Activated T-helper 17 cell treated with anti-CD3 and anti-CD28 coated beads, Interleukin-2, amount 50 U/mL, for 72 hours (primary cell): ENCODE measurements at regions not wholly inside any gene's neighbourhood (a gene's known extent, or its start where the extent isn't known, plus 50 kb on each side); places are given as distances from the start of the nearest gene placed in this dataset.

Experiments
- ATAC-seq: fragments of 150-1000 bp; cut with Tn5 transposase; replicated peaks from 2 replicates; pipeline ENCODE4 v1.10.0; 2021; ENCODE audit warnings: mild to moderate bottlenecking, moderate library complexity
- H3K27ac Mint-ChIP-seq: one replicate; pipeline ENCODE4 v1.8.0; 2022; ENCODE audit warnings: mixed read lengths
- H3K27me3 Mint-ChIP-seq: one replicate; pipeline ENCODE4 v1.8.0; 2022; ENCODE audit warnings: mixed read lengths
- H3K36me3 Mint-ChIP-seq: one replicate; pipeline ENCODE4 v1.8.0; 2022; ENCODE audit warnings: low read depth, mild to moderate bottlenecking, mixed read lengths
- H3K4me1 Mint-ChIP-seq: one replicate; pipeline ENCODE4 v1.8.0; 2022; ENCODE audit warnings: mixed read lengths
- H3K4me3 Mint-ChIP-seq: one replicate; pipeline ENCODE4 v1.8.0; 2022; ENCODE audit warnings: mild to moderate bottlenecking, mixed read lengths
- H3K9me3 Mint-ChIP-seq: one replicate; pipeline ENCODE4 v1.8.0; 2022; ENCODE audit warnings: mixed read lengths

DNA sequence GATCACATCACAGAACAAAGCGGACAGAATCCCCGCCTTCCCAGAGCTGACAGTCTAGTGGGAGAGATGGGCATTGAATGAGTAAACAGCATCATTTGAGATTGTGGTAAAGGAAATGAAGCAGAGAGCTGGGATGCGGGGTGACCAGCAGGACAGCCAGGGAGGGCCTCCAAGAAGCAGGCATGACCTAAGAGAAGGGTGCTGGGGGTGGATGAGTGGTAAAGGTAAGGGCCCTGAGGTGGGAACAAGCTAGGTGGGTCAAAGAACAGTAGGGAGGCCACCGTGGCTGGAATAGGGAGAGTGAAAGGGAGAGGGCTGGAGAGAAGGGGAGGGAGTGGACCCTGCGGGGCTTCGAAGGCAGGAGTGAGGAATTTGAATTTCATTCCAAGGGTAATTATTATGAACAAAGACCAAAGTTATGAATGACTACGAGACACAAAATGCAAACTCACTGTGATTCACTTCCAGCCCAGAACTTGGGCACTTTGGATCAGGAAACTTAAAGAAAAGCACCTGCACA lies 61.4 kb downstream of the CEBPB start:
- H3K36me3 Mint-ChIP-seq = no peaks in the 10 kb centered on the region
- H3K27me3 Mint-ChIP-seq = peaks cover 5% of the 10 kb centered on the region
- H3K9me3 Mint-ChIP-seq = no peaks in the 10 kb centered on the region
- H3K4me1 Mint-ChIP-seq = no peaks in the 10 kb centered on the region
- no peak for ATAC-seq
- H3K4me3 Mint-ChIP-seq = no peak overlapping the region
- no peak overlapping the region for H3K27ac Mint-ChIP-seq

DNA sequence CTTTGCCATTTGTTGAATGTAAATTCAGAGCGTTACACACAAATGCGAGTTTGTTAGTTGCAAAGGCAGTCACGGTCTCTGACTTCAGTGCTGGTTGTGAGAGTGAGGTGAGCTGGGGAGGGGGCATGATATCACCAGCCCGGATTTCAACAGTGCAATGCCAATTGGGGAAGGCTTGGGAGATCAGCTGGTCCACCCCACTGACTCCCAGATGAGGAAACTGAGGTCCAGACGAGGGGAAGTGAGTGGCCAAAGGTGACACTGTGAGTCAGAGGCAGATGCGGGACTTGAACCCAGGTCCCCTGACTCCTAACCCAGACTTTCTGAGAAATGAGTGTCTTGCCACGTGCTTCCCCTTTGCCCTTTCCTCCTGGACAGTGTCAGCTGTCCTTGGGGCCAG lies 62.1 kb downstream of the CEBPB start:
- peaks cover 5% of the 10 kb centered on the region for H3K27me3 Mint-ChIP-seq
- no peak overlapping the region for H3K27ac Mint-ChIP-seq
- ATAC-seq = no peak
- no peaks in the 10 kb centered on the region for H3K36me3 Mint-ChIP-seq
- H3K4me1 Mint-ChIP-seq = no peaks in the 10 kb centered on the region
- H3K4me3 Mint-ChIP-seq = no peak overlapping the region
- no peaks in the 10 kb centered on the region for H3K9me3 Mint-ChIP-seq

DNA sequence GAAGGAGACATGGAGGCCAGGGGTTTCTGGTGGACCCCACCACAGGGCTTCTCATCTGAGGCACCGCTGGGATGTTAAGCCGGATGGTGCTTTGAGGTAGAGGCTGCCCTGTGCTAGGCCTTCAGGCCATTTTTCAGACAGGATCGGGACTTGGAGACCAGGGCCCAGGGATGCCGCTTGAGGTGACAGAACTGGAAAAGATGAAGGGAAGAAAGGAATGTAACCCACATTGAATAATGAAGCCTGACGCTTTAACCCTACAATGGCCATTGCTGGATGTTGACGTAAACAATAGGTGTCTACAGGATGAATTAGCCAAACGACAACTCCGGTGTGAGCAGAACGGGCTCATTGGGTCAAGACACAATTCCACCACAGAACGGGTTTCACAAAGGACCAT lies 62.5 kb downstream of the CEBPB start:
- no peak overlapping the region for H3K4me3 Mint-ChIP-seq
- H3K9me3 Mint-ChIP-seq = no peaks in the 10 kb centered on the region
- peaks cover 5% of the 10 kb centered on the region for H3K27me3 Mint-ChIP-seq
- no peaks in the 10 kb centered on the region for H3K4me1 Mint-ChIP-seq
- H3K27ac Mint-ChIP-seq = no peak overlapping the region
- no peak for ATAC-seq
- no peaks in the 10 kb centered on the region for H3K36me3 Mint-ChIP-seq

DNA sequence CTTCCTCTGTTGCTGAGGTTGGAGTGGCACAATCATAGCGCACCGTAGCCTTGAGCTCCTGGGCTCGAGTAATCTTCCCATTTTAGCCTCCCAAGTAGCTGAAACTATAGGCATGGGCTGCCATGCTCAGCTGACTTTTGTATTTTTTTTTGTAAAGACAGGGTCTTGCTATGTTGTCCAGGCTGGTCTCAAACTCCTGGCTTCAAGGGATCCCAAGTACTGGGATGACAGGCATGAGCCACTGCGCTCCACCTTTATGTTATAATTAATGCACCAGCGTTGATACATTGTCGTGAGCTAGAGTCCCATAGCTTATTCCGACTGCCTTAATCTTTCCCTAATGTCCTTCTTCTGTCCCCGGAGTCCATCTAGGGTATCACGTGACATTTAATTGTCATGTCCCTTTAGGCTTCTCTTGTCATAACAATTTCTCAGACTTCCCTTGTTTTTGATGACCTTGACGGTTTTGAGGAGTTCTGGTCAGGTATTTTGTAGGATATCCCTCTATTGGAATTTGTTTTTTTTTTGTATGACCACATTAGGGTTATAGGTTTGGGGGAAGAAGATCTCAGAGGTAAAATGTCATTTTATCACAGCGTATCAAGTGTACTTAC lies 63.9 kb downstream of the CEBPB start:
- no peaks in the 10 kb centered on the region for H3K4me1 Mint-ChIP-seq
- H3K27me3 Mint-ChIP-seq = no peaks in the 10 kb centered on the region
- H3K4me3 Mint-ChIP-seq = no peak overlapping the region
- H3K36me3 Mint-ChIP-seq = no peaks in the 10 kb centered on the region
- no peaks in the 10 kb centered on the region for H3K9me3 Mint-ChIP-seq
- no peak for ATAC-seq
- H3K27ac Mint-ChIP-seq = no peak overlapping the region

DNA sequence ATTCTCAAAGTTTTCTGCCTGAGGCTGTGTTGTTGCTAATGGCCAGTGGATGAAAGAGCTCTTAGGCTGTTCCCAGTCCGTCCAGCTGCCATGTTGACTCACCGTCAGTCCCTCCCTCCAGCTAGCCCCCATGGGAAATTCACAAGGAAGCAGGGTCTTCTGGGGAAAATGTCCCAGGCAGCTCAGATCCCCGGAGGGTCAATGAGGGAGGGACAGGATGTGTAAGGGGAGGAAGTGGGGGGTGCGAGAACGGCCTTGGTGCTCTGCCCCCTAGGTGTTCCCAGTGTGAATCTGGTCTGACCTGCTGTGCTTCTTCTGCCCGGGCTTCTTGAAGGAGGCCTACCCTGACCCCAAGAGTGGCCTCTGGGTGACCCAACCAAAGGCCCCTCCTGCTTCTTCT lies 65.9 kb downstream of the CEBPB start:
- Mint-ChIP-seq H3K4me1 (peaks cover 7% of the 10 kb centered on the region), H3K27ac (no peak overlapping the region), H3K27me3 (no peaks in the 10 kb centered on the region), H3K9me3 (no peaks in the 10 kb centered on the region), H3K36me3 (no peaks in the 10 kb centered on the region), H3K4me3 (no peak overlapping the region)
- ATAC-seq = no peak

DNA sequence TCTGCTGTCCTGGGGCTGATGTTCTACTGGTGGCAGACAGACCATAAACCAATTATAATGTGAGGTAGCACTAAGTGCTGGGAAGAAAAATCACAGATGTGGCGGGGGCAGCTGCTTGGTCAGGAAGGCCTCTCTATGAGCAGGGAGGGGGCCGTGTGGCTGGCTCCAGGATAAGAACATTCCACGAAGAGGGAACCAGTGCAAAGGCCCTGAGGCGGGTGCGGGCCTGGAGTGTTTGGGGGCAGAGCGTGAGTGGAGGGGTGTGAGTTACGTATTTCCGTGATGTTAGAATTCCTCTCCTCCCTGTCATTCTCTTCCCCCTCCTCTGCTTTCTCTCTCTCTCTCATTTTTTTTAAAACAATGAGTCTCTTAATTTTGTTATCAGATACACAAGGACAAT lies 67.2 kb downstream of the CEBPB start:
- no peak for ATAC-seq

DNA sequence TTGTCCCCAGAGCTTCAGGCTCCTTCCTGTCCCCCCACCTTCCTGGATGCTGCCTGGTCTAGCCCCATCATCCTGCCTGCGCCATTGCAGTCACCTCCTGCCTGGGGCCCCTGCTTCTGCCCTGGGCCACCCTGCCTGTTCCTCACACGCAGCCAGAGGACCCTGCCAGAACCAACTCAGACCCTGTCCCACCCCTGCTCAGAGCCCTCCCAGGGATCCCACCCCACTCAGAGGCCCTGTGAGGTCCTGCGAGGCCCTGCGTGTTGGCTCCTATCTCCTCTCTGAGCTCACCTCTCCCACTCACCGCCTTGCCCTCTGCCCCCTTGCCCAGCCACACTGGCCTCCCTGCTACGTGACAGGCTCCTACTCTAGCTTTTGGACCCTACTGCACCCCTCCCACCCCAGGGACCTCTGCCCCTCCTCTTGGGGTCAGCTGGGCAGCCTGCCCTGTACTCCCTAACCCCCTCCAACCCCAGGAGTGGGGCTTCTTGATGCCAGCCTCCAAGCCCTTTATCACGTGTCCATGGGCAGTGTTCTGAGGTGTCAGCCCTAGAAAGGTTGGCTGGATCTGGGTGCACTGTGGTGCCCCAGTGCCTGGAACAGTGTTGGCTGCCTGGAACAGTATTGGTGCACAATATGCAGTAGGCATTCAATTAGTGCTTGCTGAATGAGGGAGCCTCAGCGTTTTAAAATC lies 68.3 kb downstream of the CEBPB start:
- Mint-ChIP-seq H3K36me3 (no peaks in the 10 kb centered on the region), H3K27me3 (no peaks in the 10 kb centered on the region), H3K4me1 (peaks cover 7% of the 10 kb centered on the region), H3K9me3 (no peaks in the 10 kb centered on the region), H3K27ac (peak overlapping the region; percentile 35), H3K4me3 (no peak overlapping the region)
- ATAC-seq = no peak

More for the DNA sequence above, 67.2 kb downstream of the CEBPB start:
- no peak overlapping the region for H3K4me3 Mint-ChIP-seq
- no peaks in the 10 kb centered on the region for H3K36me3 Mint-ChIP-seq
- H3K4me1 Mint-ChIP-seq = peaks cover 7% of the 10 kb centered on the region
- no peaks in the 10 kb centered on the region for H3K9me3 Mint-ChIP-seq
- no peaks in the 10 kb centered on the region for H3K27me3 Mint-ChIP-seq
- H3K27ac Mint-ChIP-seq = no peak overlapping the region

DNA sequence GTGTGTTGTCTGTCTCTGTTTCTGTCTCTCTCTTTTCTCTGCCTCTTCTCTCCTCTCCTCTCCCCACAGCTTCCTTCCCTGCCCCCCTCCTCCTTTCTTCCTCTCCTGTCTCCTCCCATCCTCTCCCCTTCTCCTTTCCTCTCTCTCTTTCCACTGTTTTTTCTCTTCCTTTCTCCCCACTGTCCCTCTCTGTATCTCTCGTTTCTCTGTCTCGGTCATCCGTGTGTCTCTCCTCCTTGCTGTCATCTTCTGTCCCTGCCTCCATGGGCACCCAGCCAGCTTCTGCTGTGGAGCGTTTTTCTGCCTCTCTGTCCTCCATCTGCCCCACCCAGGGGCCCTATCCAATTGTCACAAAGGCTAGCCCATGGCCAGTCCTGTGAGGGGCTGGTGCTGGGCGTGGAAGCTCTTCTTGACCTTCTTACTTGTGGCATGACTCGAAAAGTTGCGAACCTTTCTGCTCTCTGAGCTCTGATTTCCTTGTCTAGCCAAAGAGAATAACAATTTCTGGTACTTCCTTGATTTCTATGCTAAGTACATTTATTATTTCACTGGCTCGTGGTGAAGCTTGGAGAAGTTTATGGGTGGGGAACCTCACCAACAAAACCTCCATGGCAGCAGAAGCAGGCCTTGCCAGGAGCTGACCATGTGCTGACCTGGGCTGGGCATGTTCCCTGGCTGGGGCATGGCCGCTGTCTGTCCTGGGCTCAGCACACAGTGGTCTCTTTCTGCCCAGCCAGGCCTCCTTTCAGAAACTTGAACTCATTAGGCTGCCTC lies 69.3 kb downstream of the CEBPB start:
- no peak for ATAC-seq
- H3K27ac Mint-ChIP-seq = peak overlapping the region; percentile 35
- no peaks in the 10 kb centered on the region for H3K36me3 Mint-ChIP-seq

DNA sequence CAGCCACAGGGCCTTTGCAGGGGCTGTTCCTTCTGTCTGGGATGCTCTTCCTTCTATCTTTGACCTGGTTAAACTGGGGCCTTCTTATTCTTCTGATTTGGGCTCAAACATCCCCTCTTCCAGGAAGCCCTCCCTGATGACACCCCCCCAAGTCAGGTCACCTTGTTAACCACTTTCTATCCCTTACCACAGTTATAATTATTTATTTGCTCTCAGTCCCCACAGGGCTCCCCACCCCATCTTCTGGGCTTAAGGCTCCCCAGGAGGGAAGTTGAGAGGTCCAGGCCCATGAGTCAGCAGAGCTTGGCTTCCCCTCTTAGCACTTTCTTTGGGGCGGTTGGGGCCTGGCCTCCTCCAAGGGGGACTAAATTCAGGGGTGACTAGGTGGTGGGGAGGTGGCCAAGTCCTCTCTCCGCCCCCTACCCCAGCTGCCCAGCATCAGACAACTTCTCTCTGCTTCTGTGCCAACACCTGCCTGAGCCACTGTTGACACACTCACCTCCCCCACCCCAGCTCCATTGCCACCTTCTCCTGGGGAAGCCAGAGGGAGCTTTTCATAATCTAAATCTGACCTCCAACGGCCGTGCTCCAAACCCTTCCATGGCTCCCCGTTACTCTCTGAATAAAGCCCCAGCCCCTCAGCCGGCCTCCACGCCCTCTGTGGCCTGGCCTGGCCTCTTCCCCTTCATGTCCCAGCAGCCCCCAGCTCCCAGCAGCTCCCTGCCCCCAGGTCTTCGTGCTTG lies 70.0 kb downstream of the CEBPB start:
- H3K9me3 Mint-ChIP-seq = no peaks in the 10 kb centered on the region
- no peak overlapping the region for H3K4me3 Mint-ChIP-seq
- ATAC-seq = no peak
- H3K36me3 Mint-ChIP-seq = no peaks in the 10 kb centered on the region
- peak overlapping the region; percentile 35 for H3K27ac Mint-ChIP-seq
- H3K4me1 Mint-ChIP-seq = peaks cover 7% of the 10 kb centered on the region
- no peaks in the 10 kb centered on the region for H3K27me3 Mint-ChIP-seq

More for the DNA sequence above, 69.3 kb downstream of the CEBPB start:
- peaks cover 7% of the 10 kb centered on the region for H3K4me1 Mint-ChIP-seq
- no peak overlapping the region for H3K4me3 Mint-ChIP-seq
- H3K9me3 Mint-ChIP-seq = no peaks in the 10 kb centered on the region
- H3K27me3 Mint-ChIP-seq = no peaks in the 10 kb centered on the region

DNA sequence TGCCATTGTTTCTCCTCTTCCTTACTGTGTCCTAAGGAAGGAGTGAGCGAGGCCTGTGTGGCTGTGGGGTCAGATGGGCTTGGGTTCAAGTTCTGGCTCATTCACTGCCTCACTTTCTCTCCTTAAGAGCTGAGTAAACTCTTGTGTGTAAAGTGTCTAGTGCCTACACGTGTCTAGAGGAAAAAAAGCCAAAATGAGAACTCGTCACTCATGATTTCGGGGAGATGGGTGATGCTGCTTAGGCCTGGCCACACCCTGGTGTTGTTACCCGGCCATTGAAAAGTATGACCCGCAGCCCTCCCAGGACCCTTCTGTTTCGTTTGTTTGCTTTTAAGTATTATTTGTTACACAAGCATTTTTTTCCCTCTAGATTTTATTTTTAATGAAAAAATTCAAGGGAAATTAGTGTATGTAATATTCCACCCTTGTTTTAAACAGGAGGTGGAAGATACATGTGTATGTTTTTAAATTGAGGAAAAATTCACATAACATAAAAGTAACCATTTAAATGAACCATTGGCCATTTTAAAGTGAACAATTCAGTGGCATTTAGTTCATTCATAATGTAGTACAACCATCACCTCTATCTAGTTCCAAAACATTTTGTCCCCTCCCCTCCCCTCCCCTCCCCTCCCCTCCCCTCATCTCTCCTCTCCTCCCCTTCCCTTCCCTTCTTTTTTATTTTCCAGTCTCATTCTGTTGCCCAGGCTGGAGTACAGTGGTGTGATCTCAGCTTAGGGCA lies 71.0 kb downstream of the CEBPB start:
- H3K4me1 Mint-ChIP-seq = peaks cover 7% of the 10 kb centered on the region
- H3K27ac Mint-ChIP-seq = peak overlapping the region; percentile 35
- H3K36me3 Mint-ChIP-seq = no peaks in the 10 kb centered on the region
- H3K9me3 Mint-ChIP-seq = no peaks in the 10 kb centered on the region
- no peak overlapping the region for H3K4me3 Mint-ChIP-seq
- no peaks in the 10 kb centered on the region for H3K27me3 Mint-ChIP-seq
- ATAC-seq = no peak

DNA sequence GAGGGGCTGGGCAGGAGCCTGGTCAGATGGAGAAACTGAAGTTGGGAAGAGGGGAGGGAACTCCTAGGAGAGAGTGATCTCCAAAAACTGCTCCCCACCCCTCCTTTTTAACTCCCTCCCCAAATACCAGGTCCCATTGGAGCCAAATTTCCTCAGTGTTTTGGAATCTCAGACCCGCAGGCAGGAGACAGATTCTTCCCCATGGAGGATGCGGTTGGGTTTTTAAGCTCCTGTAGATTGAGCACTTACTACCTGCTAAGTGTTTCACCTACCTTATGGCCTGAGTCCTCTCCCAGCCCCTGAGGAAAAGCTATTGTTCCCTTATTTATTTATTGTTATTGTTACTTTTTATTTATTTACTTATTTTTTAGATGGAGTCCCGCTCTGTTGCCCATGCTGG lies 73.2 kb downstream of the CEBPB start:
- no peaks in the 10 kb centered on the region for H3K9me3 Mint-ChIP-seq
- H3K4me3 Mint-ChIP-seq = no peak overlapping the region
- no peaks in the 10 kb centered on the region for H3K27me3 Mint-ChIP-seq
- H3K4me1 Mint-ChIP-seq = peaks cover 7% of the 10 kb centered on the region
- ATAC-seq = no peak
- no peak overlapping the region for H3K27ac Mint-ChIP-seq
- no peaks in the 10 kb centered on the region for H3K36me3 Mint-ChIP-seq

DNA sequence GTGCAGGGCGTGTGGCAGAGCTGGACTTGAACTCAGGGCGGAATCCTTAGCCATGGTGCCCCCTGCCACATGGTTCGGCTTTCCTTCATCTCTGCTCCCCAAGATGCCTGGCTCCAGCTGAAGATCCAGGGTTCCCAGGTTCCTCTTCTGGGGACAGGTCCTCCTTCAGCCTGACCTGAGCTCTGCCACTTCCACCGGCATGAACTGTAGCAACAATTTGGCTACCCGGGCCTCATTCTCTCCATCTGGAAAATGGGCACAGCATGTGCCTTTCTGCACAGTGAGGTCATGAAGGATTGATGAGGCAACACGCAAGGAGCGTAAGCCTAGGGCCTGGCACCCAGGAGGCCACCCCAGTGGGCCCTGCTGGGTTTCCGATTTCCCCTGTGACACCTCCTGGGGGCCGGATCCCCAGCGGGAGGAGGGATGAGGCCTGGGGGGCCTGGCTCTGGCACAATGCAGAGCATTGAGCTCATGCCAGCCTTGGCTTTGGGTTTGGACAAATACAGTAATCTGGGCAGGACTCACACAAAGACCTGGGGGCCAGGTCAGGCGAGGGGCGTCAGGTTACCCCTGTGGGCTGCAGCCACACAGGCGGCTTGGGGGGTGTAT lies 74.0 kb downstream of the CEBPB start:
- H3K4me1 Mint-ChIP-seq = peaks cover 7% of the 10 kb centered on the region
- H3K27ac Mint-ChIP-seq = no peak overlapping the region
- H3K36me3 Mint-ChIP-seq = no peaks in the 10 kb centered on the region
- no peak overlapping the region for H3K4me3 Mint-ChIP-seq
- no peak for ATAC-seq
- no peaks in the 10 kb centered on the region for H3K9me3 Mint-ChIP-seq
- peaks cover 3% of the 10 kb centered on the region for H3K27me3 Mint-ChIP-seq

DNA sequence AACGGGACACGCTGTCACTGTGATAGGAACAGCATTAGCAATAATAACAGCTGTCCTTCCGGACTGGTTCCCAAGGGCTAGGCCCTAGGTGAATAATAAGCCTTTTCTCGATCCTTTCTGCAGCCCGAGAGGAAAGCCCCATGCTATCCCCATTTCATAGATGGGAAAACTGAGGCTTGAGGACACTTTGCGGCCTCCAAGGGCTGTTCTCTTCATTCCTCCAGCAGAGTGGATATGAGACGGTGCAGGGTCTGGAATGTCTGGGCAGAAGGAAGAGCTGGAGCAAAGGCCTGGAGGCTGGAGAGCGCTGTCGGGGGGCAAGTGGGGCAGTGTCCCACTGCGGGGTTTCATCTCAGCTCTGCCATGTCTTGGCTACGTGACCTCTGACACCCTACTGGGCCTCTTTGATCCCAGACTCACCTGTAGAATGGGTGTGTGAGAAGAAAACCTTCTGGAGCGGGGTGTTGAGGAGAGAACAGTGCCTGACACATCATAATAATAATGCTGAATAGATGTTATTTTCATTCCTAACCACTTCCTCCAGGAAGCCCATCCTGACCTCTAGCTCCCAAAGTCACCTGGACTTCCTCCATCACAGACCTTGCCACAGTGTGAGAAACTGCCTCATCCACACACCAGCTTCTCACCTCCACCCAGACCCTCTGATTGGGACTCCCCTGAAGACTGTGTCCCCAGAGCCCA lies 74.8 kb downstream of the CEBPB start:
- Mint-ChIP-seq H3K9me3 (no peaks in the 10 kb centered on the region), H3K36me3 (no peaks in the 10 kb centered on the region), H3K27me3 (peaks cover 3% of the 10 kb centered on the region), H3K27ac (peak overlapping the region; percentile 81), H3K4me1 (peaks cover 3% of the 10 kb centered on the region), H3K4me3 (no peak overlapping the region)
- ATAC-seq = no peak
